K562 (cell line): ENCODE measurements at regions not wholly inside any gene's neighbourhood (a gene's known extent, or its start where the extent isn't known, plus 50 kb on each side); places are given as distances from the start of the nearest gene placed in this dataset.

ENCODE experiments used
- ATAC-seq: fragments of 200-7000 bp; cut with Tn5 transposase; 3 replicates; pipeline ENCODE4 v1.9.1; 2020; ENCODE audit warnings: moderate library complexity
- BruUV-seq: library from RNA; stranded (reverse); fragments of 400-500 nt; replicated peaks from 2 replicates; lab custom pipeline; 2021; lab: Mats Ljungman, UMichigan
- CTCF ChIA-PET: fragments of 300-600 bp; formaldehyde crosslinking; extraction: SDS; loops from one replicate; lab custom pipeline; 2021; ENCODE audit warnings: low intra/inter-chr PET ratio; lab: Yijun Ruan, JAX
- POLR2A ChIA-PET: fragments of 300-600, 350-650 bp; sonication (Branson Sonifier 250); formaldehyde crosslinking; extraction: SDS; loops from one replicate; lab custom pipeline; 2021; ENCODE audit warnings: antibody characterized with exemption, inconsistent platforms; lab: Yijun Ruan, JAX
- DNase-seq, 4 experiments: peaks; one replicate each; pipeline versions ENCODE4 v3.0.0 to v3.0.0-alpha.2; 2011 to 2018; ENCODE audit warnings: low spot score in 3 of 4, mixed read lengths in 3 of 4; ENCODE audit errors: extremely low read depth in 1 of 4
- FAIRE-seq: peaks from 2 replicates; lab custom pipeline; 2011; peaks lifted over from hg19 to GRCh38; lab: Jason Lieb, UNC
- H2AFZ ChIP-seq: 2 replicates; pipeline ENCODE4 v1.6.0; 2011; ENCODE audit warnings: low read depth, low read length, control low read depth, inconsistent platforms
- H3K27ac ChIP-seq: fragments of 200-600 bp; 3 replicates; pipeline ENCODE4 v1.8.0; 2011; ENCODE audit warnings: low read depth, mild to moderate bottlenecking, control low read depth, inconsistent platforms, low read length, moderate library complexity, mixed read lengths; ENCODE audit errors: extremely low read depth
- H3K27me3 ChIP-seq, 2 experiments: fragments of 300-600 bp in 1 of 2; 2 replicates in 1 of 2; 3 replicates in 1 of 2; pipeline versions ENCODE4 v1.6.0 to v1.8.0; 2011; ENCODE audit warnings: inconsistent platforms in 2 of 2, low read length in 2 of 2, mild to moderate bottlenecking in 1 of 2, mixed read lengths in 1 of 2, moderate library complexity in 1 of 2; ENCODE audit not compliant: control insufficient read depth in 2 of 2, insufficient read depth in 2 of 2
- H3K36me3 ChIP-seq: fragments of 300-600 bp; 3 replicates; pipeline ENCODE4 v1.8.0; 2011; ENCODE audit warnings: mild to moderate bottlenecking, low read length, inconsistent platforms; ENCODE audit not compliant: control insufficient read depth, insufficient read depth
- H3K4me1 ChIP-seq, 2 experiments: fragments of 200-600 bp in 1 of 2; replicated peaks in 1 of 2; 2 replicates in 1 of 2; 3 replicates in 1 of 2; pipeline versions ENCODE4 v1.5.1 to v1.8.0; 2011; ENCODE audit warnings: inconsistent platforms in 2 of 2, low read length in 2 of 2, mild to moderate bottlenecking in 1 of 2, mixed read lengths in 1 of 2, moderate library complexity in 1 of 2; ENCODE audit not compliant: control insufficient read depth in 2 of 2, insufficient read depth in 2 of 2
- H3K4me2 ChIP-seq: 2 replicates; pipeline ENCODE4 v1.6.1; 2011; ENCODE audit warnings: low read length, control low read depth, inconsistent platforms, mixed read lengths; ENCODE audit not compliant: insufficient read depth
- H3K4me3 ChIP-seq: fragments of 200-600 bp; sonication (generic), shearing (Covaris generic); 2 replicates; pipeline ENCODE4 v1.5.1; 2016; ENCODE audit warnings: control low read depth, inconsistent platforms
- H3K79me2 ChIP-seq: fragments of 200-600 bp; 3 replicates; pipeline ENCODE4 v1.8.0; 2011; ENCODE audit warnings: low read length, inconsistent platforms; ENCODE audit not compliant: control insufficient read depth, insufficient read depth
- H3K9ac ChIP-seq, 2 experiments: 2 replicates each; pipeline versions ENCODE4 v1.6.0 to v1.6.1; 2011; ENCODE audit warnings: low read depth in 2 of 2, low read length in 2 of 2, control low read depth in 1 of 2, inconsistent platforms in 1 of 2, mild to moderate bottlenecking in 1 of 2, mixed read lengths in 1 of 2; ENCODE audit not compliant: insufficient read depth in 1 of 2
- H3K9me1 ChIP-seq: one replicate; pipeline ENCODE4 v1.6.0; 2011; ENCODE audit warnings: inconsistent platforms, mild to moderate bottlenecking, low read length, moderate library complexity; ENCODE audit not compliant: control insufficient read depth, insufficient read depth
- H3K9me3 ChIP-seq: replicated peaks from 2 replicates; pipeline ENCODE4 v1.5.1; 2011; ENCODE audit warnings: low read depth, low read length, inconsistent platforms; ENCODE audit not compliant: control insufficient read depth, insufficient read depth
- H4K20me1 ChIP-seq: replicated peaks from 2 replicates; pipeline ENCODE4 v1.6.1; 2011; ENCODE audit warnings: low read length, inconsistent platforms, mixed read lengths; ENCODE audit not compliant: control insufficient read depth, insufficient read depth
- BCL6 ChIP-seq: fragments of 250-450 bp; sonication (Bioruptor Pico); IDR thresholded peaks from 2 replicates; pipeline ENCODE4 v1.4.0; 2020
- GABPB1 ChIP-seq: sonication (generic); formaldehyde crosslinking; IDR thresholded peaks from 2 replicates; pipeline ENCODE4 v1.8.0; 2022; ENCODE audit warnings: mild to moderate bottlenecking, missing genetic modification reagents
- OTX1 ChIP-seq: fragments of 450-650 bp; formaldehyde crosslinking; IDR thresholded peaks from 2 replicates; pipeline ENCODE4 v1.4.0; 2022; ENCODE audit warnings: mild to moderate bottlenecking
- ZEB2 ChIP-seq: fragments of 450-650 bp; IDR thresholded peaks from 2 replicates; pipeline ENCODE4 v1.6.1; 2016
- WGBS: fragments of 100-300 bp; shearing (Covaris generic); methylation state at CpG from one replicate; pipeline ENCODE4 v1.1.6; 2016; ENCODE audit warnings: low coverage, mixed read lengths; ENCODE audit not compliant: insufficient coverage; ENCODE audit errors: missing lambda C conversion rate; 5-methylcytosine and 5-hydroxymethylcytosine counted together
- in situ Hi-C: fragments of 300-500 bp; cut with MboI; formaldehyde crosslinking; loops from 4 replicates; pipeline ENCODE4 v1.15.0; 2018; ENCODE audit warnings: inconsistent platforms, mixed read lengths
- intact Hi-C: fragments of 100-400 bp; cut with micrococcal nuclease; formaldehyde crosslinking; loops from 2 replicates; pipeline ENCODE4 v1.14.2; 2022
- TF ChIP-seq, protein P1 (sequence below): fragments of 200-600 bp; sonication (generic); IDR thresholded peaks from one replicate; pipeline ENCODE4 v1.6.1; 2012; ENCODE audit warnings: mild to moderate bottlenecking, low read depth, low read length, inconsistent platforms
- TF ChIP-seq, protein P2 (sequence below): fragments of 250-450 bp; sonication (Bioruptor Pico); IDR thresholded peaks from 2 replicates; pipeline ENCODE4 v1.8.0; 2022; ENCODE audit warnings: inconsistent platforms
- TF ChIP-seq, protein P3 (sequence below): fragments of 450-650 bp; IDR thresholded peaks from 2 replicates; pipeline ENCODE4 v1.6.1; 2016; ENCODE audit warnings: mild to moderate bottlenecking

DNA sequence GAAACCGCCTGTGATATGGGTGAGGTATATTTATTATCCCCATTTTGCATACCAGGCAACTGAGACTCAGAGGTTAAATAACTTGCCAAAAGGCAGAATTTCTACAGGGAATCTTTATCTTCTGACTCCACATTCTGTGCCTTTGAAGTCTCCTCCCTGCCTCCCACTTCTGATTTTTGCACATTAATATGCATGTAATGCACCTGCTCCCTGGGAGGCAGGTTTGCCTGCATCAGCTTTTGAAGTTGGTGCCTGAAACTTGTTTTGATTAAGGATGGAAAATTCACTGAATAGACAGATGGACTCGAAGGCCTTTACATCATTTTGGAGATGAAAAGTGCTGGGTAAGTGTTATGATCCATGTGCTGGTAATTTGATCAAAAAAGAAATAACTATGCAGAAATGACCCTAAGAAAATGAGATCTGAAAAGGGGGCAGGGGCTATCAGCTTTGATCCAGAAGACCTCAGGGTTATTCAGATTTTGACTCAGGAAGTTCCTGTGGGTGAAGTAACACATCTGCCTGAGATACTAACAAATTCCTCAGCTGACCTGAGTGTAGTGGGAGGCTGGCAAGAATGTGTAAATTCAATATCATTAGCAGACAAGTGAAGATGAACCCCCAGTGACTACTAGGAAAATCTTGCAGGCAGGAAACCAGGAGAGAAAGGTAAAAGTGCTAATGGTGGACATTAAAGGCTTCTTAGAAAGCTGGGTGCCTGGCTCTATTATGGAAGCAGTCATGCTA is 167.5 kb upstream of the BOD1L1 start:
- in situ Hi-C loops, result no loop called here
- H3K4me3 ChIP-seq, result no peak overlapping the region
- no peak overlapping the region for H3K4me2 ChIP-seq
- 3% methylated on average over 2 of the region's 2 CpGs for WGBS
- H3K9me1 ChIP-seq, result no peaks in the 10 kb centered on the region
- H3K36me3 ChIP-seq, result no peaks in the 10 kb centered on the region
- ChIA-PET POLR2A (no interaction called here), CTCF (no interaction called here)
- no peak overlapping the region for H3K9ac ChIP-seq
- ATAC-seq (no peak), DNase-seq (no peak), FAIRE-seq (no peak)
- H3K79me2 ChIP-seq, result no peaks in the 10 kb centered on the region
- H3K4me1 ChIP-seq, result no peaks in the 10 kb centered on the region
- no peak overlapping the region for H2AFZ ChIP-seq
- H4K20me1 ChIP-seq, result no peaks in the 10 kb centered on the region
- H3K27me3 ChIP-seq, result no peaks in the 10 kb centered on the region
- intact Hi-C loops, result no loop called here
- no peak overlapping the region for H3K27ac ChIP-seq
- H3K9me3 ChIP-seq, result 0 out of 2 replicates have a peak, but pooled peaks cover 2% of the 10 kb centered on the region
- BruUV-seq, result no TSS peak
- no peak for TF ChIP-seq OTX1
- no peak for TF ChIP-seq ZEB2
- no peak for TF ChIP-seq GABPB1
- no peak for TF ChIP-seq BCL6 (CRISPR knock-in tag)
- TF ChIP-seq, protein P1, sequence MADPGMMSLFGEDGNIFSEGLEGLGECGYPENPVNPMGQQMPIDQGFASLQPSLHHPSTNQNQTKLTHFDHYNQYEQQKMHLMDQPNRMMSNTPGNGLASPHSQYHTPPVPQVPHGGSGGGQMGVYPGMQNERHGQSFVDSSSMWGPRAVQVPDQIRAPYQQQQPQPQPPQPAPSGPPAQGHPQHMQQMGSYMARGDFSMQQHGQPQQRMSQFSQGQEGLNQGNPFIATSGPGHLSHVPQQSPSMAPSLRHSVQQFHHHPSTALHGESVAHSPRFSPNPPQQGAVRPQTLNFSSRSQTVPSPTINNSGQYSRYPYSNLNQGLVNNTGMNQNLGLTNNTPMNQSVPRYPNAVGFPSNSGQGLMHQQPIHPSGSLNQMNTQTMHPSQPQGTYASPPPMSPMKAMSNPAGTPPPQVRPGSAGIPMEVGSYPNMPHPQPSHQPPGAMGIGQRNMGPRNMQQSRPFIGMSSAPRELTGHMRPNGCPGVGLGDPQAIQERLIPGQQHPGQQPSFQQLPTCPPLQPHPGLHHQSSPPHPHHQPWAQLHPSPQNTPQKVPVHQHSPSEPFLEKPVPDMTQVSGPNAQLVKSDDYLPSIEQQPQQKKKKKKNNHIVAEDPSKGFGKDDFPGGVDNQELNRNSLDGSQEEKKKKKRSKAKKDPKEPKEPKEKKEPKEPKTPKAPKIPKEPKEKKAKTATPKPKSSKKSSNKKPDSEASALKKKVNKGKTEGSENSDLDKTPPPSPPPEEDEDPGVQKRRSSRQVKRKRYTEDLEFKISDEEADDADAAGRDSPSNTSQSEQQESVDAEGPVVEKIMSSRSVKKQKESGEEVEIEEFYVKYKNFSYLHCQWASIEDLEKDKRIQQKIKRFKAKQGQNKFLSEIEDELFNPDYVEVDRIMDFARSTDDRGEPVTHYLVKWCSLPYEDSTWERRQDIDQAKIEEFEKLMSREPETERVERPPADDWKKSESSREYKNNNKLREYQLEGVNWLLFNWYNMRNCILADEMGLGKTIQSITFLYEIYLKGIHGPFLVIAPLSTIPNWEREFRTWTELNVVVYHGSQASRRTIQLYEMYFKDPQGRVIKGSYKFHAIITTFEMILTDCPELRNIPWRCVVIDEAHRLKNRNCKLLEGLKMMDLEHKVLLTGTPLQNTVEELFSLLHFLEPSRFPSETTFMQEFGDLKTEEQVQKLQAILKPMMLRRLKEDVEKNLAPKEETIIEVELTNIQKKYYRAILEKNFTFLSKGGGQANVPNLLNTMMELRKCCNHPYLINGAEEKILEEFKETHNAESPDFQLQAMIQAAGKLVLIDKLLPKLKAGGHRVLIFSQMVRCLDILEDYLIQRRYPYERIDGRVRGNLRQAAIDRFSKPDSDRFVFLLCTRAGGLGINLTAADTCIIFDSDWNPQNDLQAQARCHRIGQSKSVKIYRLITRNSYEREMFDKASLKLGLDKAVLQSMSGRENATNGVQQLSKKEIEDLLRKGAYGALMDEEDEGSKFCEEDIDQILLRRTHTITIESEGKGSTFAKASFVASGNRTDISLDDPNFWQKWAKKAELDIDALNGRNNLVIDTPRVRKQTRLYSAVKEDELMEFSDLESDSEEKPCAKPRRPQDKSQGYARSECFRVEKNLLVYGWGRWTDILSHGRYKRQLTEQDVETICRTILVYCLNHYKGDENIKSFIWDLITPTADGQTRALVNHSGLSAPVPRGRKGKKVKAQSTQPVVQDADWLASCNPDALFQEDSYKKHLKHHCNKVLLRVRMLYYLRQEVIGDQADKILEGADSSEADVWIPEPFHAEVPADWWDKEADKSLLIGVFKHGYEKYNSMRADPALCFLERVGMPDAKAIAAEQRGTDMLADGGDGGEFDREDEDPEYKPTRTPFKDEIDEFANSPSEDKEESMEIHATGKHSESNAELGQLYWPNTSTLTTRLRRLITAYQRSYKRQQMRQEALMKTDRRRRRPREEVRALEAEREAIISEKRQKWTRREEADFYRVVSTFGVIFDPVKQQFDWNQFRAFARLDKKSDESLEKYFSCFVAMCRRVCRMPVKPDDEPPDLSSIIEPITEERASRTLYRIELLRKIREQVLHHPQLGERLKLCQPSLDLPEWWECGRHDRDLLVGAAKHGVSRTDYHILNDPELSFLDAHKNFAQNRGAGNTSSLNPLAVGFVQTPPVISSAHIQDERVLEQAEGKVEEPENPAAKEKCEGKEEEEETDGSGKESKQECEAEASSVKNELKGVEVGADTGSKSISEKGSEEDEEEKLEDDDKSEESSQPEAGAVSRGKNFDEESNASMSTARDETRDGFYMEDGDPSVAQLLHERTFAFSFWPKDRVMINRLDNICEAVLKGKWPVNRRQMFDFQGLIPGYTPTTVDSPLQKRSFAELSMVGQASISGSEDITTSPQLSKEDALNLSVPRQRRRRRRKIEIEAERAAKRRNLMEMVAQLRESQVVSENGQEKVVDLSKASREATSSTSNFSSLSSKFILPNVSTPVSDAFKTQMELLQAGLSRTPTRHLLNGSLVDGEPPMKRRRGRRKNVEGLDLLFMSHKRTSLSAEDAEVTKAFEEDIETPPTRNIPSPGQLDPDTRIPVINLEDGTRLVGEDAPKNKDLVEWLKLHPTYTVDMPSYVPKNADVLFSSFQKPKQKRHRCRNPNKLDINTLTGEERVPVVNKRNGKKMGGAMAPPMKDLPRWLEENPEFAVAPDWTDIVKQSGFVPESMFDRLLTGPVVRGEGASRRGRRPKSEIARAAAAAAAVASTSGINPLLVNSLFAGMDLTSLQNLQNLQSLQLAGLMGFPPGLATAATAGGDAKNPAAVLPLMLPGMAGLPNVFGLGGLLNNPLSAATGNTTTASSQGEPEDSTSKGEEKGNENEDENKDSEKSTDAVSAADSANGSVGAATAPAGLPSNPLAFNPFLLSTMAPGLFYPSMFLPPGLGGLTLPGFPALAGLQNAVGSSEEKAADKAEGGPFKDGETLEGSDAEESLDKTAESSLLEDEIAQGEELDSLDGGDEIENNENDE, result no peak
- TF ChIP-seq, protein P2, sequence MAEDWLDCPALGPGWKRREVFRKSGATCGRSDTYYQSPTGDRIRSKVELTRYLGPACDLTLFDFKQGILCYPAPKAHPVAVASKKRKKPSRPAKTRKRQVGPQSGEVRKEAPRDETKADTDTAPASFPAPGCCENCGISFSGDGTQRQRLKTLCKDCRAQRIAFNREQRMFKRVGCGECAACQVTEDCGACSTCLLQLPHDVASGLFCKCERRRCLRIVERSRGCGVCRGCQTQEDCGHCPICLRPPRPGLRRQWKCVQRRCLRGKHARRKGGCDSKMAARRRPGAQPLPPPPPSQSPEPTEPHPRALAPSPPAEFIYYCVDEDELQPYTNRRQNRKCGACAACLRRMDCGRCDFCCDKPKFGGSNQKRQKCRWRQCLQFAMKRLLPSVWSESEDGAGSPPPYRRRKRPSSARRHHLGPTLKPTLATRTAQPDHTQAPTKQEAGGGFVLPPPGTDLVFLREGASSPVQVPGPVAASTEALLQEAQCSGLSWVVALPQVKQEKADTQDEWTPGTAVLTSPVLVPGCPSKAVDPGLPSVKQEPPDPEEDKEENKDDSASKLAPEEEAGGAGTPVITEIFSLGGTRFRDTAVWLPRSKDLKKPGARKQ (CRISPR knock-in tag), result no peak
- TF ChIP-seq, protein P3, sequence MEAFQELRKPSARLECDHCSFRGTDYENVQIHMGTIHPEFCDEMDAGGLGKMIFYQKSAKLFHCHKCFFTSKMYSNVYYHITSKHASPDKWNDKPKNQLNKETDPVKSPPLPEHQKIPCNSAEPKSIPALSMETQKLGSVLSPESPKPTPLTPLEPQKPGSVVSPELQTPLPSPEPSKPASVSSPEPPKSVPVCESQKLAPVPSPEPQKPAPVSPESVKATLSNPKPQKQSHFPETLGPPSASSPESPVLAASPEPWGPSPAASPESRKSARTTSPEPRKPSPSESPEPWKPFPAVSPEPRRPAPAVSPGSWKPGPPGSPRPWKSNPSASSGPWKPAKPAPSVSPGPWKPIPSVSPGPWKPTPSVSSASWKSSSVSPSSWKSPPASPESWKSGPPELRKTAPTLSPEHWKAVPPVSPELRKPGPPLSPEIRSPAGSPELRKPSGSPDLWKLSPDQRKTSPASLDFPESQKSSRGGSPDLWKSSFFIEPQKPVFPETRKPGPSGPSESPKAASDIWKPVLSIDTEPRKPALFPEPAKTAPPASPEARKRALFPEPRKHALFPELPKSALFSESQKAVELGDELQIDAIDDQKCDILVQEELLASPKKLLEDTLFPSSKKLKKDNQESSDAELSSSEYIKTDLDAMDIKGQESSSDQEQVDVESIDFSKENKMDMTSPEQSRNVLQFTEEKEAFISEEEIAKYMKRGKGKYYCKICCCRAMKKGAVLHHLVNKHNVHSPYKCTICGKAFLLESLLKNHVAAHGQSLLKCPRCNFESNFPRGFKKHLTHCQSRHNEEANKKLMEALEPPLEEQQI, result no peak
